ENCODE measurements at regions not wholly inside any gene's neighbourhood (a gene's known extent, or its start where the extent isn't known, plus 50 kb on each side); places are given as distances from the start of the nearest gene placed in this dataset.

DNA sequence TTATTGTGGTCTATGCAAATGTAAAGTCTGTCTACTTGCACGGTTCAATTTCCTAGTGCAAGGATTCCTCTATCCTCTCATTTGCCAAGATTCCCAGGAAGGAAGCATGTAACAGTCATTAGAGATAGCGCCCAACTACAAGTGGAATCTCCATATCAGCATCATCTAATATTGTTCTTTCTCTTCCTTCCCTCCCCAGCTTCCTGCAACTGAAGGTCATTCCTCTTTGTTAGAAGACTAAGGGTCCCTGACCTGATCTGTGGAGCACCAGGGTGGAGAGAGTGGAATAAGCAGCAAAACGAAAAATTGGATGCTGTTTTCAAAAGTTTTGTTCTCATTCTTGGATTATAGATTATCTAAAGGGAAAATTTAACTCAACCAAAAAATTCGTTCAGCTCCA is 714.0 kb downstream of the DIAPH3 start:
- TF ChIP-seq, protein P1, sequence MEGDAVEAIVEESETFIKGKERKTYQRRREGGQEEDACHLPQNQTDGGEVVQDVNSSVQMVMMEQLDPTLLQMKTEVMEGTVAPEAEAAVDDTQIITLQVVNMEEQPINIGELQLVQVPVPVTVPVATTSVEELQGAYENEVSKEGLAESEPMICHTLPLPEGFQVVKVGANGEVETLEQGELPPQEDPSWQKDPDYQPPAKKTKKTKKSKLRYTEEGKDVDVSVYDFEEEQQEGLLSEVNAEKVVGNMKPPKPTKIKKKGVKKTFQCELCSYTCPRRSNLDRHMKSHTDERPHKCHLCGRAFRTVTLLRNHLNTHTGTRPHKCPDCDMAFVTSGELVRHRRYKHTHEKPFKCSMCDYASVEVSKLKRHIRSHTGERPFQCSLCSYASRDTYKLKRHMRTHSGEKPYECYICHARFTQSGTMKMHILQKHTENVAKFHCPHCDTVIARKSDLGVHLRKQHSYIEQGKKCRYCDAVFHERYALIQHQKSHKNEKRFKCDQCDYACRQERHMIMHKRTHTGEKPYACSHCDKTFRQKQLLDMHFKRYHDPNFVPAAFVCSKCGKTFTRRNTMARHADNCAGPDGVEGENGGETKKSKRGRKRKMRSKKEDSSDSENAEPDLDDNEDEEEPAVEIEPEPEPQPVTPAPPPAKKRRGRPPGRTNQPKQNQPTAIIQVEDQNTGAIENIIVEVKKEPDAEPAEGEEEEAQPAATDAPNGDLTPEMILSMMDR (conservative IDR thresholded peaks at IDR 0.05; ENCODE audit: low read depth in 2 of 2) = no peak
- TF ChIP-seq EZH2 (IDR thresholded peaks at IDR 0.05; ENCODE audit: low read depth, unreplicated experiment) = no peak
- no peak for TF ChIP-seq EZH2phosphoT487 (IDR thresholded peaks at IDR 0.05; ENCODE audit: unreplicated experiment)
- no peak for TF ChIP-seq CREB1 (CRISPR knock-in tag; IDR thresholded peaks at IDR 0.05; ENCODE audit: low read depth)
- TF ChIP-seq, protein P2, sequence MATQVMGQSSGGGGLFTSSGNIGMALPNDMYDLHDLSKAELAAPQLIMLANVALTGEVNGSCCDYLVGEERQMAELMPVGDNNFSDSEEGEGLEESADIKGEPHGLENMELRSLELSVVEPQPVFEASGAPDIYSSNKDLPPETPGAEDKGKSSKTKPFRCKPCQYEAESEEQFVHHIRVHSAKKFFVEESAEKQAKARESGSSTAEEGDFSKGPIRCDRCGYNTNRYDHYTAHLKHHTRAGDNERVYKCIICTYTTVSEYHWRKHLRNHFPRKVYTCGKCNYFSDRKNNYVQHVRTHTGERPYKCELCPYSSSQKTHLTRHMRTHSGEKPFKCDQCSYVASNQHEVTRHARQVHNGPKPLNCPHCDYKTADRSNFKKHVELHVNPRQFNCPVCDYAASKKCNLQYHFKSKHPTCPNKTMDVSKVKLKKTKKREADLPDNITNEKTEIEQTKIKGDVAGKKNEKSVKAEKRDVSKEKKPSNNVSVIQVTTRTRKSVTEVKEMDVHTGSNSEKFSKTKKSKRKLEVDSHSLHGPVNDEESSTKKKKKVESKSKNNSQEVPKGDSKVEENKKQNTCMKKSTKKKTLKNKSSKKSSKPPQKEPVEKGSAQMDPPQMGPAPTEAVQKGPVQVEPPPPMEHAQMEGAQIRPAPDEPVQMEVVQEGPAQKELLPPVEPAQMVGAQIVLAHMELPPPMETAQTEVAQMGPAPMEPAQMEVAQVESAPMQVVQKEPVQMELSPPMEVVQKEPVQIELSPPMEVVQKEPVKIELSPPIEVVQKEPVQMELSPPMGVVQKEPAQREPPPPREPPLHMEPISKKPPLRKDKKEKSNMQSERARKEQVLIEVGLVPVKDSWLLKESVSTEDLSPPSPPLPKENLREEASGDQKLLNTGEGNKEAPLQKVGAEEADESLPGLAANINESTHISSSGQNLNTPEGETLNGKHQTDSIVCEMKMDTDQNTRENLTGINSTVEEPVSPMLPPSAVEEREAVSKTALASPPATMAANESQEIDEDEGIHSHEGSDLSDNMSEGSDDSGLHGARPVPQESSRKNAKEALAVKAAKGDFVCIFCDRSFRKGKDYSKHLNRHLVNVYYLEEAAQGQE (IDR thresholded peaks at IDR 0.05; ENCODE audit: unreplicated experiment) = no peak
- TF ChIP-seq POLR2AphosphoS5 (IDR thresholded peaks at IDR 0.05; ENCODE audit: low read depth) = no peak
- no peak for TF ChIP-seq STAT1 (IDR thresholded peaks at IDR 0.05; ENCODE audit: unreplicated experiment)
- TF ChIP-seq, protein P3, sequence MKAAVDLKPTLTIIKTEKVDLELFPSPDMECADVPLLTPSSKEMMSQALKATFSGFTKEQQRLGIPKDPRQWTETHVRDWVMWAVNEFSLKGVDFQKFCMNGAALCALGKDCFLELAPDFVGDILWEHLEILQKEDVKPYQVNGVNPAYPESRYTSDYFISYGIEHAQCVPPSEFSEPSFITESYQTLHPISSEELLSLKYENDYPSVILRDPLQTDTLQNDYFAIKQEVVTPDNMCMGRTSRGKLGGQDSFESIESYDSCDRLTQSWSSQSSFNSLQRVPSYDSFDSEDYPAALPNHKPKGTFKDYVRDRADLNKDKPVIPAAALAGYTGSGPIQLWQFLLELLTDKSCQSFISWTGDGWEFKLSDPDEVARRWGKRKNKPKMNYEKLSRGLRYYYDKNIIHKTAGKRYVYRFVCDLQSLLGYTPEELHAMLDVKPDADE (IDR thresholded peaks at IDR 0.05) = no peak

All from GM23338 (cell line).